ENCODE measurements at regions not wholly inside any gene's neighbourhood (a gene's known extent, or its start where the extent isn't known, plus 50 kb on each side); places are given as distances from the start of the nearest gene placed in this dataset.

- no peak overlapping the region for H4K12ac ChIP-seq (ENCODE audit: low read depth, low read length)
- WGBS (ENCODE audit: extremely low coverage, insufficient coverage, insufficient read length), result no CpG with 5 or more reads among the region's 5 CpGs
- H3K4me2 ChIP-seq (ENCODE audit: low read length), result no peak overlapping the region
- H2BK5ac ChIP-seq (ENCODE audit: low read depth, low read length, poor library complexity), result no peak overlapping the region
- H3K4me1 ChIP-seq (ENCODE audit: control insufficient read depth in 1 of 2, insufficient read depth in 2 of 2, low read length in 2 of 2), result no peaks in the 10 kb centered on the region
- no peaks in the 10 kb centered on the region for H3K36me3 ChIP-seq (ENCODE audit: control insufficient read depth in 1 of 2, insufficient read depth in 2 of 2, low read length in 2 of 2)
- H3K9me3 ChIP-seq (ENCODE audit: insufficient read depth, low read depth, low read length), result no peaks in the 10 kb centered on the region
- peak; percentile 1 to 11 for DNase-seq
- H3K4ac ChIP-seq (ENCODE audit: low read depth, low read length), result no peak overlapping the region
- no peak overlapping the region for H3K14ac ChIP-seq (ENCODE audit: low read length)
- H3K4me3 ChIP-seq (ENCODE audit: low read depth, low read length), result no peak overlapping the region
- no peaks in the 10 kb centered on the region for H3K27me3 ChIP-seq (ENCODE audit: insufficient read depth, low read length)
- H3K27ac ChIP-seq (ENCODE audit: low read depth, low read length), result no peak overlapping the region
- H2AFZ ChIP-seq (ENCODE audit: insufficient read depth, low read length, poor library complexity), result no peak overlapping the region
- no peak overlapping the region for H2AK5ac ChIP-seq (ENCODE audit: low read length)
- H2BK12ac ChIP-seq (ENCODE audit: low read length), result no peak overlapping the region
- no peaks in the 10 kb centered on the region for H3K79me2 ChIP-seq (ENCODE audit: control insufficient read depth, insufficient read depth, low read length, poor library complexity)
- no peaks in the 10 kb centered on the region for H3K79me1 ChIP-seq (ENCODE audit: low read length)
- H2BK120ac ChIP-seq (ENCODE audit: insufficient read depth, low read length, poor library complexity), result no peak overlapping the region
- H4K91ac ChIP-seq (ENCODE audit: low read depth, low read length), result no peak overlapping the region
- no peak overlapping the region for H3K23ac ChIP-seq (ENCODE audit: low read length)
- H3K9ac ChIP-seq (ENCODE audit: low read length), result no peak overlapping the region
- no peak overlapping the region for H3K18ac ChIP-seq (ENCODE audit: low read length)
- H4K8ac ChIP-seq (ENCODE audit: low read depth, low read length), result no peak overlapping the region
Observed at GRCh38 chr15:46786590-46787285, 930.6 kb upstream of the SEMA6D start.

GRCh38 chr15:46795685-46796084 lies 921.6 kb upstream of the SEMA6D start:
- Histone ChIP-seq H2BK12ac (ENCODE audit: low read length) (no peak overlapping the region), H3K18ac (ENCODE audit: low read length) (no peak overlapping the region), H3K36me3 (ENCODE audit: control insufficient read depth in 1 of 2, insufficient read depth in 2 of 2, low read length in 2 of 2) (no peaks in the 10 kb centered on the region), H3K9me3 (ENCODE audit: insufficient read depth, low read depth, low read length) (no peaks in the 10 kb centered on the region), H3K9ac (ENCODE audit: low read length) (no peak overlapping the region), H3K79me1 (ENCODE audit: low read length) (no peaks in the 10 kb centered on the region), H3K4me1 (ENCODE audit: control insufficient read depth in 1 of 2, insufficient read depth in 2 of 2, low read length in 2 of 2) (no peaks in the 10 kb centered on the region), H2AK5ac (ENCODE audit: low read length) (no peak overlapping the region), H3K23ac (ENCODE audit: low read length) (no peak overlapping the region), H3K14ac (ENCODE audit: low read length) (no peak overlapping the region), H3K27me3 (ENCODE audit: insufficient read depth, low read length) (no peaks in the 10 kb centered on the region), H3K4ac (ENCODE audit: low read depth, low read length) (no peak overlapping the region), H3K4me2 (ENCODE audit: low read length) (no peak overlapping the region), H2BK120ac (ENCODE audit: insufficient read depth, low read length, poor library complexity) (no peak overlapping the region), H3K79me2 (ENCODE audit: control insufficient read depth, insufficient read depth, low read length, poor library complexity) (no peaks in the 10 kb centered on the region), H3K4me3 (ENCODE audit: low read depth, low read length) (no peak overlapping the region), H4K12ac (ENCODE audit: low read depth, low read length) (no peak overlapping the region), H3K27ac (ENCODE audit: low read depth, low read length) (no peak overlapping the region), H2AFZ (ENCODE audit: insufficient read depth, low read length, poor library complexity) (no peak overlapping the region), H2BK5ac (ENCODE audit: low read depth, low read length, poor library complexity) (no peak overlapping the region), H4K8ac (ENCODE audit: low read depth, low read length) (no peak overlapping the region), H4K91ac (ENCODE audit: low read depth, low read length) (no peak overlapping the region)
- no peak for DNase-seq
- WGBS (ENCODE audit: extremely low coverage, insufficient coverage, insufficient read length), result no CpG with 5 or more reads among the region's 3 CpGs

GRCh38 chr15:46808834-46809233 lies 908.5 kb upstream of the SEMA6D start:
- H4K91ac ChIP-seq (ENCODE audit: low read depth, low read length), result no peak overlapping the region
- H3K4me2 ChIP-seq (ENCODE audit: low read length), result no peak overlapping the region
- H3K18ac ChIP-seq (ENCODE audit: low read length), result no peak overlapping the region
- peak; percentile 6 to 73 for DNase-seq
- H3K9ac ChIP-seq (ENCODE audit: low read length), result no peak overlapping the region
- no peak overlapping the region for H4K12ac ChIP-seq (ENCODE audit: low read depth, low read length)
- no peak overlapping the region for H3K4ac ChIP-seq (ENCODE audit: low read depth, low read length)
- H3K4me3 ChIP-seq (ENCODE audit: low read depth, low read length), result no peak overlapping the region
- H3K79me2 ChIP-seq (ENCODE audit: control insufficient read depth, insufficient read depth, low read length, poor library complexity), result no peaks in the 10 kb centered on the region
- H2BK12ac ChIP-seq (ENCODE audit: low read length), result no peak overlapping the region
- H3K4me1 ChIP-seq (ENCODE audit: control insufficient read depth in 1 of 2, insufficient read depth in 2 of 2, low read length in 2 of 2), result no peaks in the 10 kb centered on the region
- no peaks in the 10 kb centered on the region for H3K36me3 ChIP-seq (ENCODE audit: control insufficient read depth in 1 of 2, insufficient read depth in 2 of 2, low read length in 2 of 2)
- H3K14ac ChIP-seq (ENCODE audit: low read length), result no peak overlapping the region
- no peak overlapping the region for H2BK120ac ChIP-seq (ENCODE audit: insufficient read depth, low read length, poor library complexity)
- no peak overlapping the region for H3K23ac ChIP-seq (ENCODE audit: low read length)
- H2AK5ac ChIP-seq (ENCODE audit: low read length), result no peak overlapping the region
- H2AFZ ChIP-seq (ENCODE audit: insufficient read depth, low read length, poor library complexity), result no peak overlapping the region
- H3K79me1 ChIP-seq (ENCODE audit: low read length), result no peaks in the 10 kb centered on the region
- H4K8ac ChIP-seq (ENCODE audit: low read depth, low read length), result no peak overlapping the region
- H3K27me3 ChIP-seq (ENCODE audit: insufficient read depth, low read length), result no peaks in the 10 kb centered on the region
- no peaks in the 10 kb centered on the region for H3K9me3 ChIP-seq (ENCODE audit: insufficient read depth, low read depth, low read length)
- H2BK5ac ChIP-seq (ENCODE audit: low read depth, low read length, poor library complexity), result no peak overlapping the region
- no peak overlapping the region for H3K27ac ChIP-seq (ENCODE audit: low read depth, low read length)
- no CpG with 5 or more reads among the region's 1 CpG for WGBS (ENCODE audit: extremely low coverage, insufficient coverage, insufficient read length)

DNA sequence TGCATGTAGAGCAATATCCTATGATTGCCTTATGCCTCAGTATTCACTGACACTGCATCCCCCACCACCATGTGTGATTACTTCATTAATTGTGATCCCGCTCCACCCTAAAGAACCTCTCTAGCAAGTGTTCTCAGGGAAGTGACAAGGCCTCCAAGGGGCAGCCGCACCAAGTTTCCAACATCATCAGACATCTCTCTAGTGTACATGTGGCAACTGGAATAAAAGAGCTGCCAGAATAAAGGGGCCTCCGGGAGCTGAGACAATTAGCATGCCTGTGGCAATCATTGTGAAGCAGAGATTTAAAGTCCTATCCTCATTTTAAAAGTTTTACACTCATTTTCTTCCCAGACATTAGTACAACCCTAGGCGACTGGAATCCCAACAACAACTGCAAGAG lies 902.1 kb upstream of the SEMA6D start:
- H3K27ac ChIP-seq (ENCODE audit: low read depth, low read length), result no peak overlapping the region
- no peak overlapping the region for H2BK120ac ChIP-seq (ENCODE audit: insufficient read depth, low read length, poor library complexity)
- H3K9ac ChIP-seq (ENCODE audit: low read length), result no peak overlapping the region
- WGBS (ENCODE audit: extremely low coverage, insufficient coverage, insufficient read length), result no CpG with 5 or more reads among the region's 4 CpGs
- H2AFZ ChIP-seq (ENCODE audit: insufficient read depth, low read length, poor library complexity), result no peak overlapping the region
- no peak overlapping the region for H2BK5ac ChIP-seq (ENCODE audit: low read depth, low read length, poor library complexity)
- H3K23ac ChIP-seq (ENCODE audit: low read length), result no peak overlapping the region
- H3K9me3 ChIP-seq (ENCODE audit: insufficient read depth, low read depth, low read length), result no peaks in the 10 kb centered on the region
- H3K18ac ChIP-seq (ENCODE audit: low read length), result no peak overlapping the region
- no peak overlapping the region for H4K8ac ChIP-seq (ENCODE audit: low read depth, low read length)
- no peaks in the 10 kb centered on the region for H3K79me2 ChIP-seq (ENCODE audit: control insufficient read depth, insufficient read depth, low read length, poor library complexity)
- H2AK5ac ChIP-seq (ENCODE audit: low read length), result no peak overlapping the region
- no peak overlapping the region for H4K91ac ChIP-seq (ENCODE audit: low read depth, low read length)
- H3K14ac ChIP-seq (ENCODE audit: low read length), result no peak overlapping the region
- H3K4me3 ChIP-seq (ENCODE audit: low read depth, low read length), result no peak overlapping the region
- no peaks in the 10 kb centered on the region for H3K27me3 ChIP-seq (ENCODE audit: insufficient read depth, low read length)
- H3K36me3 ChIP-seq (ENCODE audit: control insufficient read depth in 1 of 2, insufficient read depth in 2 of 2, low read length in 2 of 2), result no peaks in the 10 kb centered on the region
- H2BK12ac ChIP-seq (ENCODE audit: low read length), result no peak overlapping the region
- H3K4ac ChIP-seq (ENCODE audit: low read depth, low read length), result no peak overlapping the region
- H4K12ac ChIP-seq (ENCODE audit: low read depth, low read length), result no peak overlapping the region
- no peak overlapping the region for H3K4me2 ChIP-seq (ENCODE audit: low read length)
- H3K4me1 ChIP-seq (ENCODE audit: control insufficient read depth in 1 of 2, insufficient read depth in 2 of 2, low read length in 2 of 2), result no peaks in the 10 kb centered on the region
- DNase-seq, result no peak
- H3K79me1 ChIP-seq (ENCODE audit: low read length), result no peaks in the 10 kb centered on the region
